NOMO-1 (cell line): ENCODE measurements at regions not wholly inside any gene's neighbourhood (a gene's known extent, or its start where the extent isn't known, plus 50 kb on each side); places are given as distances from the start of the nearest gene placed in this dataset.

Experiments used
- DNase-seq, 2 experiments: peaks; one replicate each; lab custom pipeline; 2025; ENCODE audit not compliant: unreplicated experiment in 2 of 2; lab: John Stamatoyannopoulos, UW

DNA sequence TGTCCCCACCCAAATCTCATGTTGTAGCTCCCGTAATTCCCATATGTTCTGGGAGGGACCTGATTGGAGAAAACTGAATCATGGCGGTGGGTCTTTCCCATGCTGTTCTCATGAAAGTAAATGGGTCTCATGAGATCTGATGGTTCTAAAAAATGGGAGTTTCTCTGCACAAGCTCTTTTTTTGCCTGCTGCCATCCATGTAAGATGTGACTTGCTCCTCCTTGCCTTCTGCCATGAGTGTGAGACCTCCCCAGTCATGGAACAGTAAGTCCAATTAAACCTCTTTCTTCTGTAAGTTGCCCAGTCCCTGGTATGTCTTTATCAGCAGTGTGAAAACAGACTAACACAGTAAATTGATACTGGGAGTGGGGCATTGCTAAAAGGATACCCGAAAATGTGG lies 1218.4 kb upstream of the CITED2 start:
- DNase-seq: no peak

- no peak for DNase-seq
Measured at GRCh38 chr6:140590641-140591040, 1216.2 kb upstream of the CITED2 start.

GRCh38 chr6:140586426-140587061 lies 1212.1 kb upstream of the CITED2 start:
- DNase-seq: no peak

- DNase-seq: no peak
Measured at GRCh38 chr6:140581601-140582000, 1207.2 kb upstream of the CITED2 start.

DNA sequence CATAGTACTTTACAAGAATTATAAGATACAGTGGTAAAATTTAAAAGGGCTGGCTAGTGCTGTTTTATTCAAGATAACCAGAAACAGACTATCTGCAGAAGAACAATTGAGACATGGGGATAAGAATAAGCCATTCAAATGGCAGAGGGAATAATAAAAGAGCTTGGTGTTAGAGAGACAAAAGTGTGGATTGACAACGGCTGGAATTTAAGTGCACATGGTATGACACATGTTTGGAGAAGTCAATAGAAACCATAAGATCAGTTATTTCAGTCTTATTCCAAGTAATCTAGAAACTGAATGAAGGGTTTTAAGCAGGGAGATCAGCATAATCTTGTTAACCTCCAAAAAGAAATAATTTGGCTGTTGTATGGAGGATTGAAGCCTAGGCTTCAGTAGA lies 1205.5 kb upstream of the CITED2 start:
- no peak for DNase-seq

- no peak for DNase-seq
Measured at GRCh38 chr6:140576004-140576555, 1201.6 kb upstream of the CITED2 start.

GRCh38 chr6:140572867-140573266 lies 1198.4 kb upstream of the CITED2 start:
- no peak for DNase-seq

DNA sequence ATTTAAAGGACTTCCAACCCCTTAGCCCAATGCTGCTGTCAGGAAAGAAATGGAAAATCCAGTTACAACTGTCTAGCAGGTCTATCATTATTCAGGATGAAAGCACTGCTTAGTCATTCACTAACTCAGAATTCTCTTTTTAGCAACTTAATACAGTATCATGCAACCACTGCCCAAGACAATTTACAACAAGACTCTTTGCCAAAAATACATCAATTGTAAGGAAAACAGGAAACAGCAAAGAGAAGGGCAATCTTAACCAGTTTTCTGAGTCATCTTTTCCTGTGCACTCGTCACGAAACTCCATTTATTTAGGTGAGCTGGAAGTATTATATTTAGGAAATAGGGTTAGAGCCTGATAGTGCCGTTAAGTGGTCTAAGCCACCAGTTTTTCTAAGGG lies 1197.7 kb upstream of the CITED2 start:
- DNase-seq: peak; percentile 73 to 76

DNA sequence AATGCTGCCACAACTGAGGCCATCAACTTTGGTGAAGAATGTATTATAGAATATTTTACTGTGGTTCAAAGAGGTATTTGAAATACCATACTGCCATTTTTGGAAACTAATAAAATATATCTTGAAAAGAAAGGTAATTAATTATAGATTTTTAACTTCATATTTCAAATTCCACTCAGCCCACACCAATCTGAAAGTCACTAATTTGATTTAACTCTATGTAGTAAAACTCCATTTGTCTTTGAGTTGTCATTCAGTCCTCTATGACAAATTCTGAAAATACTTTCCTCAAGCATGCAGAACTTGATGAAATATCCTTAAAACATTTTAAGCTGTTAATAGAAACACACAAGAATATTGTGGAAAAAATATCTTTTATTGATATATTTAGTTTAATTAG lies 1196.7 kb upstream of the CITED2 start:
- no peak for DNase-seq

GRCh38 chr6:140567466-140567865 lies 1193.0 kb upstream of the CITED2 start:
- DNase-seq: no peak

GRCh38 chr6:140566781-140567277 lies 1192.4 kb upstream of the CITED2 start:
- DNase-seq: no peak

DNA sequence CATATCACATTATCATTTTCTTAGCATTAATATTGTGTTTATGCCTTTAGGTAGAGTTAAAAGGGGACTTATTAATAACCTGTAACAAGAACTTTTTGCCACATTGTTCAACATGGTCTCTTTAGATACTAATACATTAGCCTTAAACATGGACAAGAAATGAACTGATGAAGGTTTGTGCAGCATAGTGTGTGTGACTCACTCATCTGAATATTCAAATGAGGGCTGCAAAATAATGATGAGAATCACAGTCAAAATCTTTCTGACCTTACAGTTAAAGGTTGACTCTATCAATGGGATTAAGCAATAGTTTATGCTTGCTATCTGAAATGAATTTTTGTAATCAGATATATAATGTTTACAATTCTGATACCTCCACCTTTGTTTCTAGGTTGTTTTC lies 1189.3 kb upstream of the CITED2 start:
- no peak for DNase-seq

GRCh38 chr6:140561701-140562100 lies 1187.3 kb upstream of the CITED2 start:
- DNase-seq: peak in 1 of 2 experiments; percentile 47

GRCh38 chr6:140560671-140561070 lies 1186.2 kb upstream of the CITED2 start:
- no peak for DNase-seq

GRCh38 chr6:140559458-140559857 lies 1185.0 kb upstream of the CITED2 start:
- DNase-seq: no peak

DNA sequence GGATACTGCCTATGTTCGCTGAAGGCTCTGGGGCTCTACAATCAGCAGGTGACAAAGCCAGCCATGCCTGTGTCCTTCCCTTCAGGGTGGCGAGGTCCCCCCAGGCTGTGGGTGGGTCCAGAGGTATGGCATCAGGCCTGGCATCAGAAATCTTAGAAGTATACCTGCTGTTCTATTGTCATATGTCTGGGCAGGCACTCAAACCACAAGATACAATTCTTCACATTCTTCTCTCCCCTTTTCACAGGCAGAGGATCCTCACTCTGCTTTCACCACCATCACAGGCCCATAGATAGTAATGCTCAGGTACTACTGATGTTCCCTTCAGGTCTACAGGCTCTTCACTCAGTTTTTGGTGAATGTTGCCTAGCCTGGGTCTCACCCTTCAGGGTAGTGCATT lies 1180.0 kb upstream of the CITED2 start:
- DNase-seq: no peak

DNA sequence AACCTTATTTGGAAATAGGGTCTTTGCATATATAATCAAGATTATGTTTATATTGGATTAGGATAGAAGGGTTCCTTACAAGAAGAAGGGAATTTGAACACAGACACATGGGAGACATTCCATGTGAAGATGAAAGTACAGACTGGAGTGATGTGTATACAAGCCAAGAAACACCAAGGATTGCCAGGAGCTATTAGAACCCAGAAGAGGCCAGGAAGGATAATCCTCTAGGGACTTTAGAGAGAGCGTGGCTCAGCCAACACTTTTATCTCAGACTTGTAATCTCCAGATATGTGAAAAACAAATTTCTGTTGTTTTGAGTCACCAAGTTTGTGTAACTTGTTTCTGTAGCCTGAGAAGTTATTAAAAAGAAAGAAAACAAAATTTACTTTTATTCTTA lies 1173.9 kb upstream of the CITED2 start:
- DNase-seq: no peak

DNA sequence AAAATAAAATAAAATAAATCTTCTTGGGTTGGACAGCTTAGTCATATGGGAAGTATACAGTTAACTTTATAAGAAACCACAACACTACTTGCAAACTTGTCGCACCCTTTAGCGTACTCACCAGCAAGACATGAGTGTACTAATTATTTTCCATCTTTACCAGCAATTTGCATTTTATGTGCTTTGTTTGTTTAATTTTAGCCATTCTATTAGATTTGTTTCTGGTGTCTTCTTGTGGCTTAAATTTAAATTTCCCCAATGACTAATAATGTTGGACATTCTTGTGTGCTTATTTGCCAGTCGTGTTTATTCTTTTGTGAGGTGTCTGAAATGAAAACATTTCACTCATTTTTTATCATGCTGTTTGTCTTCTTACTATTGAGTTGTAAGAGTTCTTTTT lies 1172.2 kb upstream of the CITED2 start:
- DNase-seq: no peak

DNA sequence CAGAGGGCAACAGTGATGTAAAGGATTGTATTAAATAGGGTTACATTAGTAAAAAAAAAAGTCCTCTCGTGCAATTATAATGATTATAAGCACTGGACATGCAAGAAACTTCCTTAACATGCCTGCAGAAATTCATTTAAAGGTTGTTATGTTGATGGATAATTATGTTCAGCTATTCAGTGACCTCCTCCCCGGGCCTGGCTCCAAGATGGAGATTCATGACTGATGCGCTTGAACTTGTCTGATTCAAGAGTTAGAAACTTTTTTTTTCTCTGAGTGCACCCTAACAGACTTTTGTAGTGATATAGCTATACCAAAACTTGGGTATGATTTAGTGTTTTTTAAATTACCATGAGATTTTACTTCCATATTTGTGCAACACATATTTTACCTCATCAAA lies 1170.0 kb upstream of the CITED2 start:
- no peak for DNase-seq

- no peak for DNase-seq
Measured at GRCh38 chr6:140542863-140543262, 1168.4 kb upstream of the CITED2 start.

- no peak for DNase-seq
Measured at GRCh38 chr6:140541288-140541687, 1166.8 kb upstream of the CITED2 start.

GRCh38 chr6:140540743-140541142 lies 1166.3 kb upstream of the CITED2 start:
- no peak for DNase-seq

DNA sequence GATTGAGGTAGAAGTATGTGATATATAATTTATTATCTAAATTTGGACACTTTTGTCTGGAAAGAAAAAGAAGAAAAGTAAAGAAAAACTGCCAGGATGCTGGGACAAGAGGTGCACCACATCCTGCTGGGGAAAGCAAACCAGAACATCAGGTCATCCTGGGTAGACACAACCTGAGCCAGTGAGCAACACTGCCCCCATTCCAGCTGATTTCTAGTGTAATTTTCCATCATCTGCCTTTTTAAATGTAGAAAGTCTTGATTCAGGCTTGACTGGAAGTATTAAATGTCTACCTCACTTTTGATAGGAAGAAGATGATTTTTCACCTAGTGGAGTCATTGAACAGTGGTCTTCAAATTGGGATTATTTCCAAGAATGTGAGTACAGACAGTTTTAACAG lies 1164.5 kb upstream of the CITED2 start:
- no peak for DNase-seq
